IMR-90 (cell line): ENCODE measurements at regions not wholly inside any gene's neighbourhood (a gene's known extent, or its start where the extent isn't known, plus 50 kb on each side); places are given as distances from the start of the nearest gene placed in this dataset.

ENCODE experiments used
- CEBPB ChIP-seq: IDR thresholded peaks from 2 replicates; pipeline ENCODE4 v1.6.1; 2012; ENCODE audit warnings: low read depth, low read length, improper control_type of control experiment
- MAZ ChIP-seq: IDR thresholded peaks from 2 replicates; pipeline ENCODE4 v1.6.1; 2012; ENCODE audit warnings: low read depth, mild to moderate bottlenecking, low read length, improper control_type of control experiment, moderate library complexity, borderline replicate concordance
- MXI1 ChIP-seq: IDR thresholded peaks from 2 replicates; pipeline ENCODE4 v1.6.1; 2012; ENCODE audit warnings: low read depth, mild to moderate bottlenecking, low read length, moderate library complexity, borderline replicate concordance
- POLR2A ChIP-seq: IDR thresholded peaks from 2 replicates; pipeline ENCODE4 v1.6.1; 2012; ENCODE audit warnings: mild to moderate bottlenecking, low read depth, low read length
- RCOR1 ChIP-seq: IDR thresholded peaks from 2 replicates; pipeline ENCODE4 v1.6.1; 2012; ENCODE audit warnings: mild to moderate bottlenecking, low read length, improper control_type of control experiment; ENCODE audit not compliant: insufficient replicate concordance
- RFX5 ChIP-seq: IDR thresholded peaks from 2 replicates; pipeline ENCODE4 v1.8.0; 2012; ENCODE audit warnings: low read depth, mild to moderate bottlenecking, low read length, moderate library complexity
- SMC3 ChIP-seq: fragments of 150-350 bp; IDR thresholded peaks from 2 replicates; pipeline ENCODE4 v1.6.1; 2016; ENCODE audit warnings: low read depth, mild to moderate bottlenecking, antibody characterized with exemption, low read length, moderate library complexity
- TF ChIP-seq, protein P1 (sequence below): conservative IDR thresholded peaks from 2 replicates; pipeline ENCODE4 v1.5.1; 2012; ENCODE audit warnings: mild to moderate bottlenecking, low read depth, low read length, improper control_type of control experiment

DNA sequence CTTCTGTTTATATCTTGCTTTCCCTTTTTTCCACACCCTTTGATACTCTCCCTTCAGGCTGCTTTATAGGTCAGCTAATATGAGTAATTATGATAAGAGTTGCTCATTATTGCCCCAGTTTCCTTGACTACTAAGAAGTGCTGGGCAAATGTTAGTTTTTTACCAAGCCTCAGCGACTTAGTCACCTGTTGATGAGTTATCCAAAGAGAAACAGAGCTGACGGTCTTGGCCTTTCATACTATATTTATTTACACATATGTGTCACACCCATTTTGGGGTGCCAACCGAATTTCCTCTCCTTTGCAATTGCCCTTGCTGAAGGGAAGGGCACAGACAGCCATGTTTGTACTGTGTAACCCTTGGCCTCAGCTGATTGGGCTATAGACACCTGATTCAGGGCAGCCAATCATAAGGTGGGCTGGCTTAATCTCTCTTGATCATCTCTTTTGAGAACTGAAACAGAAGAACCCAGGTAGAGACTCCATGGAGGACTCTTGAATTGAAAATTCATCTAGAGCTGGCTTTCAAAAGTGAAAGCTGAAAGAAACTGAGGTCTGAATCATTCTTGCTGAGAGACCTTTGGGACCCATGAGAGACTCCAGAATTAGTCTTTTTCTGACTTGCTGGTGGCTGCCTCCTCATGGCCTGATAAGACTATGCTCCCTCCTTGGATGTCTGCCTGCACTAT is 111.7 kb upstream of the RPS6KA3 start:
- TF ChIP-seq, protein P1, sequence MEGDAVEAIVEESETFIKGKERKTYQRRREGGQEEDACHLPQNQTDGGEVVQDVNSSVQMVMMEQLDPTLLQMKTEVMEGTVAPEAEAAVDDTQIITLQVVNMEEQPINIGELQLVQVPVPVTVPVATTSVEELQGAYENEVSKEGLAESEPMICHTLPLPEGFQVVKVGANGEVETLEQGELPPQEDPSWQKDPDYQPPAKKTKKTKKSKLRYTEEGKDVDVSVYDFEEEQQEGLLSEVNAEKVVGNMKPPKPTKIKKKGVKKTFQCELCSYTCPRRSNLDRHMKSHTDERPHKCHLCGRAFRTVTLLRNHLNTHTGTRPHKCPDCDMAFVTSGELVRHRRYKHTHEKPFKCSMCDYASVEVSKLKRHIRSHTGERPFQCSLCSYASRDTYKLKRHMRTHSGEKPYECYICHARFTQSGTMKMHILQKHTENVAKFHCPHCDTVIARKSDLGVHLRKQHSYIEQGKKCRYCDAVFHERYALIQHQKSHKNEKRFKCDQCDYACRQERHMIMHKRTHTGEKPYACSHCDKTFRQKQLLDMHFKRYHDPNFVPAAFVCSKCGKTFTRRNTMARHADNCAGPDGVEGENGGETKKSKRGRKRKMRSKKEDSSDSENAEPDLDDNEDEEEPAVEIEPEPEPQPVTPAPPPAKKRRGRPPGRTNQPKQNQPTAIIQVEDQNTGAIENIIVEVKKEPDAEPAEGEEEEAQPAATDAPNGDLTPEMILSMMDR: no peak
- TF ChIP-seq RCOR1: no peak
- no peak for TF ChIP-seq SMC3
- no peak for TF ChIP-seq MAZ
- no peak for TF ChIP-seq POLR2A
- TF ChIP-seq CEBPB: no peak
- TF ChIP-seq MXI1: no peak
- TF ChIP-seq RFX5: no peak
